Neural cell (in vitro differentiated cells): ENCODE measurements at regions not wholly inside any gene's neighbourhood (a gene's known extent, or its start where the extent isn't known, plus 50 kb on each side); places are given as distances from the start of the nearest gene placed in this dataset.

ENCODE experiments used
- EP300 ChIP-seq: fragments of 450-650 bp; conservative IDR thresholded peaks from 2 replicates; pipeline ENCODE4 v1.6.1; 2014; ENCODE audit warnings: antibody characterized with exemption, mild to moderate bottlenecking, moderate library complexity; ENCODE audit not compliant: poor library complexity, severe bottlenecking
- EZH2 ChIP-seq: fragments of 200-600, 300-800 bp; shearing (Covaris generic), sonication (generic); IDR thresholded peaks from 2 replicates; pipeline ENCODE4 v1.6.1; 2014; ENCODE audit warnings: antibody characterized with exemption, low read length, borderline replicate concordance, mild to moderate bottlenecking; ENCODE audit not compliant: insufficient read depth, poor library complexity, severe bottlenecking
- POLR2AphosphoS5 ChIP-seq: IDR thresholded peaks from 2 replicates; pipeline ENCODE4 v1.6.1; 2012
- SMC3 ChIP-seq: fragments of 450-650 bp; conservative IDR thresholded peaks from 2 replicates; pipeline ENCODE4 v1.6.1; 2014; ENCODE audit warnings: antibody characterized with exemption, mild to moderate bottlenecking, moderate library complexity; ENCODE audit not compliant: poor library complexity
- TF ChIP-seq, protein P1 (sequence below): fragments of 450-650 bp; IDR thresholded peaks from 2 replicates; pipeline ENCODE4 v1.5.1; 2014; ENCODE audit warnings: antibody characterized with exemption, mild to moderate bottlenecking, moderate library complexity; ENCODE audit not compliant: poor library complexity, severe bottlenecking
- TF ChIP-seq, protein P2 (sequence below): IDR thresholded peaks from 2 replicates; pipeline ENCODE4 v1.6.1; 2012; ENCODE audit warnings: borderline replicate concordance

DNA sequence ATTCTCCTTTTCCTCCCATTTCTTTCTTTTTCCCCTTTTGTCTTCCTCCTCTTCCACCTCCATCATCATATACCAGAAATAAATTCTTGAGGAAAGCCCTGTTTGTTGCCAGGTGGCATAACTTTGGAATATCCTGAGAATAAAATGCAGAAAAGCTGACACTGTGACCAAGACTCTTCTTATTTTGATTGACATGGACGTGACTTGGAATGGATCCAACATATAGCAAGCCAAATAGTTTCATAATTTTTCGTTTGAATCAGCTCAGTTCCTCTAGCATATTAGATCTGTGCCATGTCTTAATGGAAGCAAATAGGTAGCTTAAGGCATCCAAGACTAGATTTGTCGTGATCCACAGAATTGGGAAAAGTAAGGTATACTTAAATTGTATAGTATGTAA lies 354.7 kb upstream of the FIGN start:
- TF ChIP-seq POLR2AphosphoS5 (no peak), EP300 (no peak), EZH2 (no peak), SMC3 (no peak)
- TF ChIP-seq, protein P1, sequence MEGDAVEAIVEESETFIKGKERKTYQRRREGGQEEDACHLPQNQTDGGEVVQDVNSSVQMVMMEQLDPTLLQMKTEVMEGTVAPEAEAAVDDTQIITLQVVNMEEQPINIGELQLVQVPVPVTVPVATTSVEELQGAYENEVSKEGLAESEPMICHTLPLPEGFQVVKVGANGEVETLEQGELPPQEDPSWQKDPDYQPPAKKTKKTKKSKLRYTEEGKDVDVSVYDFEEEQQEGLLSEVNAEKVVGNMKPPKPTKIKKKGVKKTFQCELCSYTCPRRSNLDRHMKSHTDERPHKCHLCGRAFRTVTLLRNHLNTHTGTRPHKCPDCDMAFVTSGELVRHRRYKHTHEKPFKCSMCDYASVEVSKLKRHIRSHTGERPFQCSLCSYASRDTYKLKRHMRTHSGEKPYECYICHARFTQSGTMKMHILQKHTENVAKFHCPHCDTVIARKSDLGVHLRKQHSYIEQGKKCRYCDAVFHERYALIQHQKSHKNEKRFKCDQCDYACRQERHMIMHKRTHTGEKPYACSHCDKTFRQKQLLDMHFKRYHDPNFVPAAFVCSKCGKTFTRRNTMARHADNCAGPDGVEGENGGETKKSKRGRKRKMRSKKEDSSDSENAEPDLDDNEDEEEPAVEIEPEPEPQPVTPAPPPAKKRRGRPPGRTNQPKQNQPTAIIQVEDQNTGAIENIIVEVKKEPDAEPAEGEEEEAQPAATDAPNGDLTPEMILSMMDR = no peak
- TF ChIP-seq, protein P2, sequence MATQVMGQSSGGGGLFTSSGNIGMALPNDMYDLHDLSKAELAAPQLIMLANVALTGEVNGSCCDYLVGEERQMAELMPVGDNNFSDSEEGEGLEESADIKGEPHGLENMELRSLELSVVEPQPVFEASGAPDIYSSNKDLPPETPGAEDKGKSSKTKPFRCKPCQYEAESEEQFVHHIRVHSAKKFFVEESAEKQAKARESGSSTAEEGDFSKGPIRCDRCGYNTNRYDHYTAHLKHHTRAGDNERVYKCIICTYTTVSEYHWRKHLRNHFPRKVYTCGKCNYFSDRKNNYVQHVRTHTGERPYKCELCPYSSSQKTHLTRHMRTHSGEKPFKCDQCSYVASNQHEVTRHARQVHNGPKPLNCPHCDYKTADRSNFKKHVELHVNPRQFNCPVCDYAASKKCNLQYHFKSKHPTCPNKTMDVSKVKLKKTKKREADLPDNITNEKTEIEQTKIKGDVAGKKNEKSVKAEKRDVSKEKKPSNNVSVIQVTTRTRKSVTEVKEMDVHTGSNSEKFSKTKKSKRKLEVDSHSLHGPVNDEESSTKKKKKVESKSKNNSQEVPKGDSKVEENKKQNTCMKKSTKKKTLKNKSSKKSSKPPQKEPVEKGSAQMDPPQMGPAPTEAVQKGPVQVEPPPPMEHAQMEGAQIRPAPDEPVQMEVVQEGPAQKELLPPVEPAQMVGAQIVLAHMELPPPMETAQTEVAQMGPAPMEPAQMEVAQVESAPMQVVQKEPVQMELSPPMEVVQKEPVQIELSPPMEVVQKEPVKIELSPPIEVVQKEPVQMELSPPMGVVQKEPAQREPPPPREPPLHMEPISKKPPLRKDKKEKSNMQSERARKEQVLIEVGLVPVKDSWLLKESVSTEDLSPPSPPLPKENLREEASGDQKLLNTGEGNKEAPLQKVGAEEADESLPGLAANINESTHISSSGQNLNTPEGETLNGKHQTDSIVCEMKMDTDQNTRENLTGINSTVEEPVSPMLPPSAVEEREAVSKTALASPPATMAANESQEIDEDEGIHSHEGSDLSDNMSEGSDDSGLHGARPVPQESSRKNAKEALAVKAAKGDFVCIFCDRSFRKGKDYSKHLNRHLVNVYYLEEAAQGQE = no peak
